OCI-LY1 (cell line): ENCODE measurements at regions not wholly inside any gene's neighbourhood (a gene's known extent, or its start where the extent isn't known, plus 50 kb on each side); places are given as distances from the start of the nearest gene placed in this dataset.

Experiments
- H2AFZ ChIP-seq: fragments of 200-600 bp; sonication (generic), shearing (Covaris generic); 2 replicates; pipeline ENCODE4 v1.6.0; 2014; ENCODE audit warnings: antibody characterized with exemption, mild to moderate bottlenecking, low read length
- H3F3A ChIP-seq: fragments of 200-600 bp; sonication (generic), shearing (Covaris generic); 2 replicates; pipeline ENCODE4 v1.6.0; 2014; ENCODE audit warnings: mild to moderate bottlenecking, antibody characterized with exemption, low read length, moderate library complexity; ENCODE audit not compliant: insufficient read depth
- H3K27ac ChIP-seq: fragments of 200-600 bp; sonication (generic); 2 replicates; pipeline ENCODE4 v1.5.1; 2014; ENCODE audit warnings: low read length, mixed run types, mild to moderate bottlenecking, low read depth; ENCODE audit not compliant: poor library complexity, severe bottlenecking
- H3K27me3 ChIP-seq: fragments of 200-600 bp; sonication (generic); 2 replicates; pipeline ENCODE4 v1.6.0; 2014; ENCODE audit warnings: antibody characterized with exemption, mild to moderate bottlenecking, low read length, moderate library complexity; ENCODE audit not compliant: insufficient read depth
- H3K36me3 ChIP-seq: fragments of 200-600 bp; sonication (generic); 2 replicates; pipeline ENCODE4 v1.6.1; 2014; ENCODE audit warnings: mild to moderate bottlenecking, antibody characterized with exemption, low read length, moderate library complexity, mixed read lengths; ENCODE audit not compliant: insufficient read depth
- H3K4me1 ChIP-seq: fragments of 200-600 bp; sonication (generic); 2 replicates; pipeline ENCODE4 v1.5.1; 2014; ENCODE audit warnings: mild to moderate bottlenecking, low read length, moderate library complexity; ENCODE audit not compliant: insufficient read depth, severe bottlenecking
- H3K4me2 ChIP-seq: fragments of 200-600 bp; sonication (generic), shearing (Covaris generic); 2 replicates; pipeline ENCODE4 v1.6.1; 2014; ENCODE audit warnings: low read length
- H3K4me3 ChIP-seq: fragments of 200-600 bp; sonication (generic); 2 replicates; pipeline ENCODE4 v1.5.1; 2014; ENCODE audit warnings: low read length, low read depth, mild to moderate bottlenecking, mixed read lengths; ENCODE audit not compliant: poor library complexity, severe bottlenecking
- H3K79me2 ChIP-seq: fragments of 200-600 bp; shearing (Covaris generic); 2 replicates; pipeline ENCODE4 v1.6.1; 2016; ENCODE audit warnings: mixed run types, low read length, mixed read lengths; ENCODE audit not compliant: insufficient read depth
- H3K9ac ChIP-seq: fragments of 200-600 bp; sonication (generic), shearing (Covaris generic); 2 replicates; pipeline ENCODE4 v1.6.1; 2014; ENCODE audit warnings: mild to moderate bottlenecking, low read length, mixed read lengths
- H3K9me2 ChIP-seq: fragments of 200-600 bp; sonication (generic), shearing (Covaris generic); 2 replicates; pipeline ENCODE4 v1.6.1; 2014; ENCODE audit warnings: low read depth, mild to moderate bottlenecking, low read length, mixed read lengths
- H3K9me3 ChIP-seq: fragments of 200-600 bp; shearing (Covaris generic); 2 replicates; pipeline ENCODE4 v1.6.1; 2014; ENCODE audit warnings: low read length, mixed read lengths
- H4K20me1 ChIP-seq: fragments of 200-600 bp; sonication (generic), shearing (Covaris generic); 2 replicates; pipeline ENCODE4 v1.6.0; 2016; ENCODE audit warnings: mild to moderate bottlenecking, low read length; ENCODE audit not compliant: insufficient read depth
- EZH2 ChIP-seq: fragments of 200-600 bp; sonication (generic), shearing (Covaris generic); IDR thresholded peaks from 2 replicates; pipeline ENCODE4 v1.8.0; 2017; ENCODE audit warnings: borderline replicate concordance, mixed run types, mild to moderate bottlenecking, antibody characterized with exemption, low read length, moderate library complexity, mixed read lengths
- TF ChIP-seq, protein P1 (sequence below): fragments of 200-600 bp; sonication (generic), shearing (Covaris generic); IDR thresholded peaks from 2 replicates; pipeline ENCODE4 v1.5.1; 2017; ENCODE audit warnings: mild to moderate bottlenecking, antibody characterized with exemption, low read length, moderate library complexity, mixed read lengths

DNA sequence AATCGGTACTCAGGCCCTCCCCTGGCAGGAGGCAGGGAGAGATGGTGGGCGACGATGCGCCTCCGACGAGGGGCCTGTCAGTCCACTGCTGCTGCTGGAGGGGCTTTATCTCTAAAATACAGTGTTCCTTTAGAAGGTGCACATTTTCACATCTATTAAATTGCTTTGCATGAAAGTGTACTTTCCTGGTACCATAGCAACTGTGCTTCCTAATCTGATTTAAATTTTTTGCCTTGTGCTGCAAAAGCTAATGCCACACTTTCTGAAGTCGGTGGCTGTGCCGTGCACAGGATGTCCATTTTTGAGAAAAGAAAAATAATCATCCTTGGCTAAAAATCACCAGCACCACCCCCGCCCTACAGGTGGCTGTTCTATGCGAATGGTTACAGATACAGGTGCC lies 262.0 kb upstream of the CDH4 start:
- H3K79me2 ChIP-seq = no peaks in the 10 kb centered on the region
- no peak overlapping the region for H3K4me3 ChIP-seq
- no peaks in the 10 kb centered on the region for H3K9me3 ChIP-seq
- no peak overlapping the region for H2AFZ ChIP-seq
- no peaks in the 10 kb centered on the region; the same call in 1 of the 2 replicates for H3K27me3 ChIP-seq
- H3F3A ChIP-seq = no peaks in the 10 kb centered on the region
- H3K36me3 ChIP-seq = no peaks in the 10 kb centered on the region
- H4K20me1 ChIP-seq = no peaks in the 10 kb centered on the region
- H3K27ac ChIP-seq = no peak overlapping the region
- no peak for TF ChIP-seq EZH2
- TF ChIP-seq, protein P1, sequence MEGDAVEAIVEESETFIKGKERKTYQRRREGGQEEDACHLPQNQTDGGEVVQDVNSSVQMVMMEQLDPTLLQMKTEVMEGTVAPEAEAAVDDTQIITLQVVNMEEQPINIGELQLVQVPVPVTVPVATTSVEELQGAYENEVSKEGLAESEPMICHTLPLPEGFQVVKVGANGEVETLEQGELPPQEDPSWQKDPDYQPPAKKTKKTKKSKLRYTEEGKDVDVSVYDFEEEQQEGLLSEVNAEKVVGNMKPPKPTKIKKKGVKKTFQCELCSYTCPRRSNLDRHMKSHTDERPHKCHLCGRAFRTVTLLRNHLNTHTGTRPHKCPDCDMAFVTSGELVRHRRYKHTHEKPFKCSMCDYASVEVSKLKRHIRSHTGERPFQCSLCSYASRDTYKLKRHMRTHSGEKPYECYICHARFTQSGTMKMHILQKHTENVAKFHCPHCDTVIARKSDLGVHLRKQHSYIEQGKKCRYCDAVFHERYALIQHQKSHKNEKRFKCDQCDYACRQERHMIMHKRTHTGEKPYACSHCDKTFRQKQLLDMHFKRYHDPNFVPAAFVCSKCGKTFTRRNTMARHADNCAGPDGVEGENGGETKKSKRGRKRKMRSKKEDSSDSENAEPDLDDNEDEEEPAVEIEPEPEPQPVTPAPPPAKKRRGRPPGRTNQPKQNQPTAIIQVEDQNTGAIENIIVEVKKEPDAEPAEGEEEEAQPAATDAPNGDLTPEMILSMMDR = no peak
- H3K9me2 ChIP-seq = no peaks in the 10 kb centered on the region
- no peak overlapping the region for H3K4me2 ChIP-seq
- H3K4me1 ChIP-seq = no peaks in the 10 kb centered on the region
- H3K9ac ChIP-seq = no peak overlapping the region

DNA sequence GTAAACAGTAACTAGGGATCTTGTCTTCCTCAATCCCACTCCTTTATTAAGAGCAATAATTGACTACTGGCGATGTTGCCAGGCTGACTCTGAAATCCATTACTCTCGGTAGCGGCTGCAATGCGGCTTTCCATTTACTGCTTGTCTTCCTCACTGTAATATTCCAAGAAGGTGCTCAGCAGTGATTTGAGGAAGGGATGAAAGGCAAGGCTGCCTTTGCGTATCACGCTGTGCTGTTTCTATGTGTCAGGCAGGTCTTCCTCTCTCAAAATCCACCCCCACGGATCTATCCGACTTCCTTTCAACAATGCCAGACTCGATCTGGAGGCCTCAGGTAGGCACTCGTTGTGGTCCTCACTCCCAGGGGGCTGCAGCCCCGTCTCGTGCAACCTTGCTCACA lies 261.4 kb upstream of the CDH4 start:
- no peaks in the 10 kb centered on the region for H3K4me1 ChIP-seq
- TF ChIP-seq EZH2 = no peak
- TF ChIP-seq, protein P1 = no peak
- H3K79me2 ChIP-seq = no peaks in the 10 kb centered on the region
- H3K9me3 ChIP-seq = no peaks in the 10 kb centered on the region
- H3K4me2 ChIP-seq = no peak overlapping the region
- no peaks in the 10 kb centered on the region for H3F3A ChIP-seq
- H3K9me2 ChIP-seq = no peaks in the 10 kb centered on the region
- H3K9ac ChIP-seq = no peak overlapping the region
- no peak overlapping the region for H2AFZ ChIP-seq
- H3K27ac ChIP-seq = no peak overlapping the region
- H3K36me3 ChIP-seq = no peaks in the 10 kb centered on the region
- H3K27me3 ChIP-seq = no peaks in the 10 kb centered on the region; the same call in 1 of the 2 replicates
- no peak overlapping the region for H3K4me3 ChIP-seq
- no peaks in the 10 kb centered on the region for H4K20me1 ChIP-seq

DNA sequence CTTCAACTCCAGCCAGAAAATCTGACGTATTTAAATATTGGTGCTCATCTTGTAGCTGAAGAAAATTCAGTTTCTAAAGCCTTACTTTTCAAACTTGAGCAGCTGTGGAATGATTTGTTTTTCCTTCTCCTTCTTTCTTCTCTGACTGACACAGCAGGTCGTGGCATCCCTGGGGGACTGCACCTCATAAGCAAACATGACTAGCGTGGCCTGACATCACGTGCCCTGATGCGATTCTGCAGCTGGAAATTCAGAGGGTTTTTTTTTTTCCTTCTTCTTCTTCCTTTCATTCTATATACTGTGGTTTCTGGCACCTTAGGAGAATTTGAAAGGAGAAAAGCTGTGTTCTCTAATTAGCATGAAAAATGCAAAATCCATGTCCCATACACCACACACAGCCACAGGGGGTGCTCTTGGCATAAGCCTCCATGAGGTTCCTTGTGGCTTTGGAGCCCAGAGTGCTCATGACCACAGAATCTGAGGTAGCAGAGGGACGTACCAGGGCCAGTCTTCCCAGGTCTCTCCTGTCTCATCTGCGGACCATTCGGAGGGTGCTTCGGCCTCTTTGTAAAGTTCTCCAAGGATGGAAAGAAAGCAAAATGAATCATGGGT lies 258.5 kb upstream of the CDH4 start:
- Histone ChIP-seq H3K4me1 (no peaks in the 10 kb centered on the region), H3K4me3 (no peak overlapping the region), H3K79me2 (no peaks in the 10 kb centered on the region), H3K9ac (no peak overlapping the region), H3K4me2 (no peak overlapping the region), H3F3A (no peaks in the 10 kb centered on the region), H3K27ac (no peak overlapping the region), H3K9me3 (no peaks in the 10 kb centered on the region), H3K9me2 (no peaks in the 10 kb centered on the region), H3K27me3 (no peaks in the 10 kb centered on the region; the same call in 1 of the 2 replicates), H2AFZ (no peak overlapping the region), H4K20me1 (no peaks in the 10 kb centered on the region), H3K36me3 (no peaks in the 10 kb centered on the region)
- no peak for TF ChIP-seq EZH2
- TF ChIP-seq, protein P1 = no peak
